Stimulated activated CD4-positive, alpha-beta T cell treated with anti-CD3 and anti-CD28 coated beads, Interleukin-15, amount 100 ng/mL, for 48 hours (primary cell): ENCODE measurements at regions not wholly inside any gene's neighbourhood (a gene's known extent, or its start where the extent isn't known, plus 50 kb on each side); places are given as distances from the start of the nearest gene placed in this dataset.
"Not testable (repeated sequence)": the region's sequence is repeated elsewhere in the genome, so short reads cannot be mapped to it uniquely, and the experiment has no call there.

ENCODE experiments used
- DNase-seq, 2 donors: peaks; one replicate each; pipeline ENCODE4 v3.0.0-alpha.2; 2020; ENCODE audit warnings: low read depth in 2 of 2

DNA sequence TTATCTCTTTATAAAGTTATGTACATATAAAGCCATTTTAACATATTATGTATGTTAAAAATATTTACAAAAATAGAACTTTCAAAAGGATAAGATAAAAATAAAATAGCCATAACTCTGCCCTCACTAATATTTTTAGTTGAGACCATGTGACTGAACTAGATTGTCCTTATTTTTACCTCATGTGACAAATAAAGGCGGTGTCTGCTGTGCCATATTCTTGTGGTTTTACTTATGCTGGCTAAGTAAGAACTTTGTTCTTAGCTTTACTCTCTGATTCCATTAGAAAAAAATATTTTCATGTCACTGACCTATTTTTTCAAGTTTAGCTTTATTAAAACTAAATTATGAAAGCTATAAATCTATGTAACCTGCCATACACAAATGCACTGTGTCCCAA lies 135.6 kb upstream of the TSC22D1 start:
- no peak for DNase-seq

DNA sequence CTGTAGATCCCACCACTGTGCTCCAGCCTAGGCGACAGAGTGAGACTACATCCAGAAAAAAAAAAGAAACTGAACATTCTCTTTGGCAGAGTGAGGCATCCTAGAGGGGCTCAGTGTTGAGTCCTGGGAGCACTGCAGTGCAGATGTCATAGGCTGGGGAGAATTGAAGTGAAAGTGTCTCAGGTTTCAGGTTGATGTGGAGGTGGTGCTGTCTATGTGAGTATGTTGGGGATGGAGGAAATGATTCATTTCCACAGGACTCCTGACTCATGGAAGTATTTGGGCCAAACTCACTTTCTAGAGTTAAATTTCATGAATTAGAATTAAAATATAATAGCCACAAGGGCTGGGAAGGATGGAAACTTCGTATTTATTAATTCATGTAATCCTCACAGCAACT lies 134.4 kb upstream of the TSC22D1 start:
- DNase-seq, result peak; percentile 17 to 26

DNA sequence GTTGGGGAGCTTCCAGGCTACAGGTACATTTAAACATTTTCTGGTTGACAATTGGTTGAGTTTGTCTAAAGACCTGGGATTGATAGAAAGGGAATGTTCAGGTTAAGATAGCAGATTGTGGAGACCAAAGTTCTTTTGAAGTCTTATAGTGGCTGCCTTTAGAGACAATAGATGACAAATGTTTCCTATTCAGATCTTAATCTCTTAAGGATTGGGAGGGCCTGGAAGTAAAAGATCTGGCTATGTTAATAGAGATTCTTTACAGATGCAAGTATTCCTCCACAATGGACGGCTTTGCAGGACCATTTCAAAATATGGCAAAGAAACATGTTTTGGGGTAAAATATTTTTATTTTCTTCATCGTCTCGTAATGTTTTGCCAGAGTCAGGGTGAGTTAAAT lies 128.7 kb upstream of the TSC22D1 start:
- DNase-seq, result not testable (repeated sequence)

DNA sequence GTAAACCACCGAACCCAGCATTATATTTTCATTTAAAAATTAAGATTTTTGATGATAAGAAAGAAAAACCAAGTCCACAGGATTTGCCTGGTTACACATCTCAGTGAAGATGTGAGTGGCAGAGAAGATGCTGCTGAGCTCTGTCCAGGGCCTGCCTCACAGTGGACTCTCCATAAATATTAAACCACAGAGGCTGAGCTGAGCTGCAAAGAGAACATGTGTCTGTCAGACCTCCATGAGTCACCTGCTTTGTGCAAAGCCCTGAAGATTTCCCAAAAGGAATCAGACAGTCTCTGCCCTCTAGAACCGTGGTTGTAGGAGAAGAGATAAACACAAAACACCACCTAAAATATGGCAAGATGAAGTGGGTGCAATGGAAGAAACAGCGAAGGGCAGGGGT lies 127.2 kb upstream of the TSC22D1 start:
- no peak for DNase-seq

DNA sequence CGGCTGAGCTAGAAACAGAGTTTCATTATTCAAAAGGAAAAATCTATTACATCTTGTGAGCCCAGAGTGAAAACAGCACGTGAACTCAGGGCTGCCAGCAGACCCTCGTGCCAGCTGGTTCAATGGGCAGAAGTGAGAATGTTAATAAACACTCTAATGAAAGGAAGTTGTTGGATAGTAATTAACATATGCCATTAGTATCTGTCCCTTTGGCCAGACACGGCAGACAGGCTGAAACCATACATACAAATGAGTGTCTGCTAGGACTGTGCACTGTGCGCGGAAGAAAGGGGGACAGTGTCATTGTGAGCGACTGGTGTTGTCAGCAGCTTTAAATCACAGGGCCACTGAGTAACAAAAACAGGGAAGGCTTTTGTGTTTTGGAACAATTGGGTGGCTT lies 121.9 kb upstream of the TSC22D1 start:
- no peak for DNase-seq

DNA sequence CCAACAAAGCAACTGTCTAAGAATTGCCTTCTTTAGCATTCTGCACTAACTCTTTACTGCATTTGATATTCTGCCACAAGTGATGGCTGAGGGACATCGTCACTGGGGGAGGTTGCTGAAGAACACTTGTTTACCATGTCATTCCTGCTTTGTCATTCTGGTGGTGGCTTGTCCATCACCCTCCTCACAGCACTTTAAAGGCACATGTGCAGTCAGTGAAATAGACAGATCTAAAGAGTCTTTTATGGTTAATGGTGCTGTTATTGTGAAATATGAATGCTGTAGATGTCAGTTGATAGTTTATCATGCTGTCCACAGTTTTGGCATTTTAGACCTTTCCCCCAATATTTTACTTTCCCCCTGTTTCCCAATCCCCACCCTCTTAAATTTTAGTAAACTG lies 120.9 kb upstream of the TSC22D1 start:
- no peak for DNase-seq

DNA sequence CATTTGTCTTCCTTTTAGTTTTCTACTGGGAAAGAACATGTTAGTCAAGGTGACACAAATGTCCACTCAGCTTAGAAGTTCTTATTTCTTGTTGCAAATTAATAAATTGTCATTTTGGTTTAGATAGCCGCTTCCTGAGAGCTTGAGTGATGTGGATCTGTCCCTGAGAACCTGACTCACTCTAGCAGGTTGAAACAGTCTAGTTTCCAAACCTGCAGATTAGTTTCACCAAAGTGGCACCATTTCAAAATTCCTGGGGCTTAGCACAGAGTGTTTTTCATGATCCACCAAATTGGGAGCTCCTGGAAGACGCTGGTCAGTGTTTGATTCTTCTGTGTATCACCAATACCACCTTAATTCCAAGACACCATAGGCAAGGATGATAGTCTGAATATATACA lies 119.4 kb upstream of the TSC22D1 start:
- no peak for DNase-seq

DNA sequence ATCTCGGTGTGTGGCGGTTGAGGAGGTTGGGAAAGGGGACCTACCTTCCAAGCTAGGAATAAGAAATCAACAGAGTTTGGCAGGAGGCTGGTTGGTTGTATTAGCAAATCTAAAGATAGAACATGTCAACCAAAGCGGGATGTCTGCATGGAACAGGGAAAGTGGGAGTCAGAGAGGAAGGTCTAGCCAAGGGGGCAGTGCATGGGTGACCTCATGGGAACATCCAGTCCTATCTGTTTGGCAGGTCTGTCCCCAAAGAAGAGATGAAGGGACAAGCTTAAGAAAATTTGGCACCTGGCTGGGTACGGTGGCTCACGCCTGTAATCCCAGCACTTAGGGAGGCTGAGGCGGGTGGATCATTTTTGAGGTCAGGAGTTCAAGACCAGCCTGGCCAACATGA lies 118.7 kb upstream of the TSC22D1 start:
- DNase-seq, result no peak

DNA sequence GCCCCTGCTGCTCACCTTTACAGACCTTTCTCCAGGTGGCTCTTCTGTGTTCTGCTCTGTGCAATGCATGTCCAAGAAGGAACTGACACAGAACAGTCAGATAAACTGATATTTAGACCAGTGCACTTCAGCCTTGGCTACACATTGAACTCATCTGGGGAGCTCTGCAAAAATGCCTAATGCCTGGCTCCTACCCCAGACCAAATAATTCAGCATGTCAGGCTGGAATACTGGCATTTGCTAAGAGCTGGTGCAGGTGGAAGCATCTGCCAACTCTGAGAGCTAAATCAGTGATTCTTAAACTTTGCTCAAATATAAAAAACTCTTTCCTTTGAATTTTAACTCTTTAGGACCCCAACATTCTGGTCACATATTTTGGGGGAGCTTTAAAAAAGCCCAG lies 118.2 kb upstream of the TSC22D1 start:
- DNase-seq, result no peak

DNA sequence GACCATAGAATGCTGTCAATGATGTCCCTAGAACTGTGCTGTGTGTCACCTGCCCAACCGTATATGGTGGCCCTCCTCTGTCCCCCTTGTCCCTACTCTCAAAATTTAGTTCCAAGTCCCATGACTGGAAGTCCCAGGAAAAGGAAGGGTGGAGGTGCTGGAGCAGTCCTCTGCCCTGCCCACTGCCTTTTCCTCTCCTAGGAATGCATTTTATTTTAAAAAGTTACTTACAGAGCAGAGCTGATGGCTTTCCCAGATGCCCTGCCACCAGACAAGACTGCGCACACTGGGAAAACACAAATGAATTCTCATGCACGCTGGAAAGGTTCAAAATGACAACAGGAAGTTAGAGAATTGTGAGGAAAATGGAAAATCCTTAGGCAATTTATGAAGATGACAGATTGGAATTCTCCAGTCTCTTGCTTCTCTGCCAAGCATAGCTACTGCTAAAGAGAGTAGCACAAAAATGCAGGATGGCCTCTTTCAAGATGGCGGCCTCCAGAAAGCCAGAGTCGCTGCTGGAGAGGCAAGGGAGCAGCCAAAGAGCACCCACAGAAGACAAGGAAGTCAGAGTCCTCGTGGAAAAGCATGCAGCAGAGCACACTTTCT lies 117.1 kb upstream of the TSC22D1 start:
- DNase-seq, result no peak

DNA sequence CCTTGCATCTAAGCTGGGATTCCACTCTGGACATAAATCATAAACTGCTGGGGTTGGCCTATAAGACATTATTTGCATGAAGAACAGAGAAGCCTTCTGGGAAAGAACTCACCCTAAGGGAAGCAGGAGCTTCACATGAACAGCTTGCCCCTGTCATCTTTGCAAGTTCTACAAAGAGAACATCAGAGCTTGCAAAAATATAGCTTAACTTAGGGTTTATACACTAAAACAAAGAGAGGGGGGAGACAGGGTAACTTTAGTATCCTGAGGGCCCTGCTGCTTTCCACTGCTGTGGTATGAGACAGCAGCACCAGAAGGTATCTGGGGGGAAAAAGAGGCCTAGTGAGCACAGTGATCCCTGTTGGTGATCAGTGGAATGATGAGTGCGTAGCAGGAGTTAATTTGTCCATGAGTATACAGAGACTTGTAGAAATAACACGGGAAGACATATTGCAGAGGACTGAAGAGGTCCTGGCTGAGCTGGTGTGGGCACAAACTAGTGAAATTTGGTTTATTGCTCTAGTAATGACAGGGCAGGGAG lies 116.1 kb upstream of the TSC22D1 start:
- DNase-seq, result no peak

DNA sequence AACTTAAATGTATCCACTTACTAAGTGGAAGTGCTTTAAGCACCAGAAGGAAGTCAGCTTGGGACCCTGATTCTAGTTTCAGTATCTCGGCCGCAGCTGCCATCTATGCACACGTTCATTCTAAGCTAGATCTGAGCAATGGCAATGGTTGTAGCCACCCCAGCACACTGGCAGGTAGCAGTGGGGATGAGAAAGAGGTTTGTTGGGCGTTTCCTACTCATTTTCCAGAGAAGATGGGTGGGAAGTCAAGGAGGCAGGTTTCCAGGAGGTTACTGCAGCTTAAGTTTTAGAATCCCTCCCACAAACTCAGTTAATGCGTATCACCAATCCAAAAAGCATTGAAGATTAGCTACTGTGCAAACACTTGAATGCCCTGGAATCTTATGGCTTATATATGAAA lies 114.2 kb upstream of the TSC22D1 start:
- no peak for DNase-seq

DNA sequence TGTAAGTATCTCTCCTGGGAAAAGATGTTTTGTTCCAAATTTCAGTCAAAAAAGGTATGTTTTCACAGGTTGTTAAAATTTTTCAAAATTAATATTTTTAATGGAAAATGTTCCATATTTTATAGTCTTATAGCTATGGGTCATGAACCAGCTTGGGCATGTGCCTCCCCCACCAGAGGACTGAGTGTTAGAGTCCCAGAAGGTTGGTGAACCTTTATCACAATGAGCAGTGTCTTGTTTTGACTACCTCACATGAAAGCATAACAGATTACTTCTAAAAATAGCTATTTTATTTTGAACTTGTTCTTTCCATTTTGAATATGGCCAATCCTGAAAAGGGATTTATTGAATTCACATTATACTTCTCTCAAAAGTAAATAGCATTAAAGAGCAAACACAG lies 112.5 kb upstream of the TSC22D1 start:
- DNase-seq, result no peak

DNA sequence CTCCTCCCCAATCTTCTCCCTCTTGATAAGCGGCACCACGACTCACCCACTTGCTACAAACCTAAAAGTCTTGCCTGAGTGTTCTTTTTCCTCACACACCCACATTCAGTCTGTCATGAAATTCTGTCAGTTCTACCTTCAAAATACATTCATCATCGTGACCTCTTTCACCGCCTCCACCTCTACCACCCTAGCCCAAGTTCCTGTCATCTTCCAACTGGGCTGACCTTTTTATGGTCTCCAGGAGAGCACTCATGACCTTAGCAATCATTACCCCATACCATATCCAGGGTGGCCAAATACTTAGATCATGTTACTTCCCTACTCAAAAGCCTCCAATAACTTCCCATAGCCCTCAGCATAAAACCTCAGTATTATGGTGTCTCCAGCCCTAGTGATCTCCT lies 110.4 kb upstream of the TSC22D1 start:
- DNase-seq, result no peak

DNA sequence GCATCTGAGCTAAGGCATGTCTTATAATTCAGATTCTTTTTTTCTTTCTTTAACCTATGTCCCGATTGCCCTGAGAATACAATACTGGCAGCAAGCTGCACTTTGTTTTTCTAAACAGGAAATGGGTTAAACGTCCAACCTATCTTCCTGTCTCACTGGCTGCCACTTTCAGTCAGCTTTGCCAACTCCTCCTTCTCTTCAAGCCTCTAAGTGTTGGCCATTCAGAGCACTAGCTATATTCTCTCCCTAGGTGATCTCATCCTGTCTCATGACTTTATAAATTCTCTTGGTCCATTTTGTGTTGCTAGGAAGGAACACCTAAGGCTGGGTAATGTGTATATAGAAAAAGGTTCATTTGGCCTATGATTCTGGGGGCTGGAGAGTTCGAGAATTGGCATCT lies 109.5 kb upstream of the TSC22D1 start:
- no peak for DNase-seq

DNA sequence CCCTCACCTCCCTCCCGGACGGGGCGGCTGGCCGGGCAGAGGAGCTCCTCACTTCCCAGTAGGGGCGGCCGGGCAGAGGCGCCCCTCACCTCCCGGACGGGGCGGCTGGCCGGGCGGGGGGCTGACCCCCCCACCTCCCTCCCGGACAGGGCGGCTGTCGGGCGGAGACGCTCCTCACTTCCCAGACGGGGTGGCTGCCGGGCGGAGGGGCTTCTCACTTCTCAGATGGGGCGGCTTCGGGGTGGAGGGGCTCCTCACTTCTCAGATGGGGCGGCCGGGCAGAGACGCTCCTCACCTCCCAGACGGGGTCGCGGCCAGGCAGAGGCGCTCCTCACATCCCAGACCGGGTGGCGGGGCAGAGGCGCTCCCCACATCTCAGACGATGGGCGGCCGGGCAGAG lies 106.3 kb upstream of the TSC22D1 start:
- not testable (repeated sequence) for DNase-seq

DNA sequence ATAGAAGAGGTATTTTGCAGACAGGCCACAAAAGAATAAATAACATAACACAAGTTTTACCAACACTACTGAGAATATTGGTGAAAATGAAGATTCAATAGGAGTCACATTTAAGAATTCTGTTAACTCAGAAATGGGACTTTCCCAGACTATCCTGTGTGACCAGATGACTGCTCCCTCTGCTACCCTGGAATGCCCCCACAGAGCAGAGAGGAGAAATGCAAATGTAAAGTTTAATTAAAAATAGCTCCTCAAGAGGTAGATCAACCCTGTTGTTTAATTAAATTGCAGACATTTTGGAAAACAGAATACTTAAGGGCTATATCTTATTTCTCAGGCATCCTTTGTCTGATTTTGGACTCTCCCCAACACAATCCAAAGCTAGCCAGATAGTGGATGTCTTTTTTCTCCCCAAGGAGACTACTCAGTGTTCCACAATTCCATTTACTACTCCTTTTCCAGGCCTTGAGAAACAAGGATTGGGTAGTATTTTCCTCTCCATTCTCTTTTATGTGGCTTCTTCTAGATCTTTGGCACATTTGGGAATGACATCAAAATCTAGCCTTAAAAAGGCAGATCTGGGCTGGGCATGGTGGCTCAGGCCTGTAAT lies 104.7 kb upstream of the TSC22D1 start:
- no peak for DNase-seq

DNA sequence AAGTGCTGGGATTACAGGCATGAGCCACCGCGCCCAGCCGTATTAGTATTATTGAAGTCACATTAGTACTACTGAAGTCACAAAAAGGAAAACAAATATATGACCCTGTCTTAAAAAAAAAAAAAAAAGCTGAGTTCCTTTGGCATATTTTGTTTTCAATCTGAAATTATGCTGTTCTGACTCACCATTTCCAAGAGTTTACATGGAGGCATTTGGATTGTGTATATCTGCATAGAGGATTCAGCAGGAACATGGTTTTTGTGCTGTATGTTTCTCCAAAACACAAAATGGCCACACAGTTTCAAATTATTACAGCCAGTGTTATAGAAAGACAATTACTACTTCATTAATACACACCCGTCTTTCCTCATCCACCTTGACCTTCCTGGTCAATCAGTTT lies 103.5 kb upstream of the TSC22D1 start:
- DNase-seq, result no peak

DNA sequence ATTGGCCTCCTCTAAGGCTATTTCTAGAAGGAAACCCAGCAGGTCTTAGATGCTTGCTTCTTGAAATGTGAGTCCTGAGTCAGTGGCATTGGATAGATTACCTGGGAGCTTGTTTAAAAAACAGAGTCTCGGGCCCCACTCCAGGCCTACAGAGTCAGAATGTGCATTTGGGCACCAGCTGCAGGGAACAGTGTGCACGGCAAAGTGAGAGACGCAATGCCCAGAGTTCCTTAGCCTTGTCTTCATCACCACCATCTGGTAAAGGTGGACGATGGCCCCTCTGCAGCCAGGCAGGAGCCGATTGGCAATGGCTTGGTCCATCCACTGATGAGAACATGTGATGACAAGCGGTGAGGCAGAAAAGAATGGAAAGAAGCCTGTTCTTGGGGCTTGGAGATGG lies 102.1 kb upstream of the TSC22D1 start:
- DNase-seq, result no peak

DNA sequence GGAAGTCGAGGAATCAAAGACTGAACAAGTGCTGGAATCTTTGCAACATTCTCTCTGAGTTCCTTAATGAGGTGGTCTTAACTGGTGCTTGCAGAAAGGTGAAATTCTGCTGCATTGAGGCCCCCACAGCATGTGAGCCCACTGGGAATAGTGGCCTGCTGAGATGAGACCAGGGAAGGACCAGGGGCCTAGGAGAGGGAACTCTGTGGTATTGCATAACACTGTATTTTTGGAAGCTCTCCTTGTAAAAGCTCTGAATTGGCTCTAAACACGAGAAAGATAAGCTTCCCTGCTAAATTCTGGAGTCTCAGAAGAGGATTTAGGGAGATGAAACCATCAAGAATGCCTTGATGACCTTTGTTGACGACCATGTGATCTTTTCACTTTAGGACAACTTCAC lies 100.4 kb upstream of the TSC22D1 start:
- no peak for DNase-seq

DNA sequence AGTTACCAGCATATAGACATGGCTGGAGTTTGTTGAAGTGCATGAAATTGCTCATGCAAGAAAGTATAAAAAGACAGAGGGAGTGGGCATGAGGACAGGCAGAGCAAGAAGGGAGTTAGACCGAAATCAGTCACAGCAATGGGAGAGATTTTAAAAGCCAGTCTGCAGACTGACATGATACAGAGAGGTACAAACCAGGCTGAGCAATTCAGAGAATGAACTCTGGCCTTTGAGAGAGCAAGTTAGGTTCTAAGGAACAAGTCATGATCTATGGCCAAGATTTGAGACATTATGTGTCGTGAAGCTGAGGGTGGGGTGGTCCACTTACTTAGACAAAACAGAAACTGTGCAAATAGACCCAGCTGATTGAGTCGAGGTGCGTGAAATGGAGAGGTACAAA lies 93.4 kb upstream of the TSC22D1 start:
- DNase-seq, result no peak

DNA sequence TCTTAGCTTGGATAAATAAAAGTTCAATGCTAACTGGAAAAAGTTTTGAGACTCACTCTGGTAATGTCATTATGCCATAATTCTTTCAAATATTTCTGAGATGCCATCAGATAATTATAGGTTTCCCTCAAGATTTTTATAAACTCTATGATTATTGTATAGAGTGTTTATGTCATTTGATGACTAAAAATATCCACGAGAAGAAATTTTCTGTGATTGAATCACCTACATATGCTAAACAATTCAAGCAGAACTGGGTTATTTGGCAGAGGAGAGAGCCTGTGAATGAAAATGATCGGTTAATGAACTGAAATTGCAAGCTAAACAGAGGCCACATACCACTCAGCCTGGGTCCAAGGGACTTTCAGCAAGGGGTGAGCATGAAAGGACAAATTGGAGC lies 92.6 kb upstream of the TSC22D1 start:
- no peak for DNase-seq

DNA sequence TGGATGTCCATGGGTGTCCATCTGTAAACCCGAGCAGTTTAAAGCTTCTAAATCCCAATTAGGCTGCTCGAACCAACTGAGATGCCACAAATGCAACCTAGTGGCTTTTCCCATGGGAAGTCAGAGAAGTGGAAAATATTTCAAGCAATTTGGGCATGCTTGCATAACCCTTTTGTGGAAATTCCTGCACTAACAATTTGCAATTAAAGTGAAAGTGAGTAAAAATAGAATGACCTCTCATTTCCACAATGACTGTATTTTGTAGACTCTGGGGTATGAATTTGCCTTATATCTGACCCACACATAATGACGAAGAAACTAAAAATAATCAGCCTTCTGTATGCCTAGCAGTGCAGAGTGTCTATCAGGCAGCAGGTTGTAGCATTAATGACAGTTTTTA lies 91.8 kb upstream of the TSC22D1 start:
- DNase-seq, result no peak

DNA sequence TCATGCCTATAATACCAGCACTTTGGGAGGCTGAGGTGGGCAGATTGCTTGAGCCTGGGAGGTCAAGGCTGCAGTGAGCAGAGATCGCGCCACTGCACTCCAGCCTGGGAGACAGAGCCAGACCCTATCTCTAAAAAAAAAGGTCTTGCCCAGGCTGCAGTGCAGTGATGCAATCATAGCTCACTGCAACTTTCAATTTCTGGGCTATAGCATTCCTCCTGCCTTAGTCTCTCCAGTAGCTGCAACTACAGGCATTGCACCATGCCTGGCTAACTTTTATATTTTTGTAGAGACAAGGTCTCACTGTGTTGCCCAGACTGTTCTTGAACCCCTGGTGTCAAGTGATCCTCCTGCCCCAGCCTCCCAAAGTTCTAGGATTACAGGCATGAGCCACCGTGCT lies 90.4 kb upstream of the TSC22D1 start:
- not testable (repeated sequence) for DNase-seq
